ENCODE measurements at regions not wholly inside any gene's neighbourhood (a gene's known extent, or its start where the extent isn't known, plus 50 kb on each side); places are given as distances from the start of the nearest gene placed in this dataset.

- DNase-seq (ENCODE audit: low read depth), result no peak
Observed at GRCh38 chr3:10740954-10741353, 75.1 kb upstream of the SLC6A11 start.

- DNase-seq (ENCODE audit: low read depth), result no peak
Observed at GRCh38 chr3:10741891-10742671, 73.9 kb upstream of the SLC6A11 start.

GRCh38 chr3:10743366-10744097, 72.5 kb upstream of the SLC6A11 start:
- no peak for DNase-seq (ENCODE audit: low read depth)

- DNase-seq (ENCODE audit: low read depth), result no peak
Observed at GRCh38 chr3:10744098-10744465, 71.9 kb upstream of the SLC6A11 start.

GRCh38 chr3:10745392-10745791, 70.6 kb upstream of the SLC6A11 start:
- DNase-seq (ENCODE audit: low read depth), result no peak

- no peak for DNase-seq (ENCODE audit: low read depth)
Observed at GRCh38 chr3:10746001-10746400, 70.0 kb upstream of the SLC6A11 start.

GRCh38 chr3:10746684-10747083, 69.3 kb upstream of the SLC6A11 start:
- no peak for DNase-seq (ENCODE audit: low read depth)

- DNase-seq (ENCODE audit: low read depth), result no peak
Observed at GRCh38 chr3:10747341-10747740, 68.7 kb upstream of the SLC6A11 start.

- DNase-seq (ENCODE audit: low read depth), result no peak
Observed at GRCh38 chr3:10748040-10748439, 68.0 kb upstream of the SLC6A11 start.

GRCh38 chr3:10753964-10754363, 62.1 kb upstream of the SLC6A11 start:
- DNase-seq (ENCODE audit: low read depth), result peak; percentile 15

GRCh38 chr3:10756546-10756945, 59.5 kb upstream of the SLC6A11 start:
- DNase-seq (ENCODE audit: low read depth), result no peak

- DNase-seq (ENCODE audit: low read depth), result no peak
Observed at GRCh38 chr3:10757021-10757820, 58.8 kb upstream of the SLC6A11 start.

- no peak for DNase-seq (ENCODE audit: low read depth)
Observed at GRCh38 chr3:10757821-10758130, 58.3 kb upstream of the SLC6A11 start.

- DNase-seq (ENCODE audit: low read depth), result peak; percentile 8
Observed at GRCh38 chr3:10758304-10759037, 57.6 kb upstream of the SLC6A11 start.

- DNase-seq (ENCODE audit: low read depth), result no peak
Observed at GRCh38 chr3:10759495-10759894, 56.5 kb upstream of the SLC6A11 start.

- no peak for DNase-seq (ENCODE audit: low read depth)
Observed at GRCh38 chr3:10760199-10760598, 55.8 kb upstream of the SLC6A11 start.

- no peak for DNase-seq (ENCODE audit: low read depth)
Observed at GRCh38 chr3:10761583-10761982, 54.4 kb upstream of the SLC6A11 start.

- no peak for DNase-seq (ENCODE audit: low read depth)
Observed at GRCh38 chr3:10762116-10762515, 53.9 kb upstream of the SLC6A11 start.

- no peak for DNase-seq (ENCODE audit: low read depth)
Observed at GRCh38 chr3:10762611-10763247, 53.3 kb upstream of the SLC6A11 start.

GRCh38 chr3:10763248-10763620, 52.8 kb upstream of the SLC6A11 start:
- DNase-seq (ENCODE audit: low read depth), result no peak

- no peak for DNase-seq (ENCODE audit: low read depth)
Observed at GRCh38 chr3:10763817-10764258, 52.2 kb upstream of the SLC6A11 start.
